WTC11 (cell line): ENCODE measurements at regions not wholly inside any gene's neighbourhood (a gene's known extent, or its start where the extent isn't known, plus 50 kb on each side); places are given as distances from the start of the nearest gene placed in this dataset.

ENCODE experiments used
- ATAC-seq: fragments of 200-7000 bp; cut with Tn5 transposase; 2 replicates; pipeline ENCODE4 v1.10.0; 2021; ENCODE audit warnings: mild to moderate bottlenecking, moderate library complexity
- CTCF ChIA-PET: fragments of 300-600 bp; sonication (Branson Sonifier 250); formaldehyde crosslinking; loops from one replicate; lab custom pipeline; 2021; ENCODE audit warnings: antibody characterized with exemption; lab: Charles Lee
- POLR2A ChIA-PET: fragments of 350-600 bp; sonication (Branson Sonifier 250); formaldehyde crosslinking; loops from one replicate; lab custom pipeline; 2021; ENCODE audit warnings: antibody characterized with exemption; lab: Charles Lee
- DNase-seq: peaks from one replicate; pipeline ENCODE4 v3.0.0; 2021; ENCODE audit warnings: low spot score
- H3K27ac Mint-ChIP-seq: 2 replicates; pipeline ENCODE4 v1.8.0; 2021; ENCODE audit warnings: mixed read lengths
- H3K27me3 Mint-ChIP-seq: 2 replicates; pipeline ENCODE4 v1.8.0; 2021; ENCODE audit warnings: low read depth, mild to moderate bottlenecking, moderate library complexity, mixed read lengths
- H3K36me3 Mint-ChIP-seq: 2 replicates; pipeline ENCODE4 v1.8.0; 2021; ENCODE audit warnings: mixed read lengths
- H3K4me1 Mint-ChIP-seq: 2 replicates; pipeline ENCODE4 v1.8.0; 2022; ENCODE audit warnings: mixed read lengths
- H3K4me3 Mint-ChIP-seq: 2 replicates; pipeline ENCODE4 v1.8.0; 2021; ENCODE audit warnings: mild to moderate bottlenecking, moderate library complexity, mixed read lengths
- H3K9me3 Mint-ChIP-seq: 2 replicates; pipeline ENCODE4 v1.8.0; 2021; ENCODE audit warnings: mixed read lengths
- ATF3 ChIP-seq: sonication (generic); formaldehyde crosslinking; conservative IDR thresholded peaks from 2 replicates; pipeline ENCODE4 v1.8.1; 2022; ENCODE audit warnings: mild to moderate bottlenecking, missing genetic modification reagents
- CREB1 ChIP-seq: sonication (generic); formaldehyde crosslinking; IDR thresholded peaks from 2 replicates; pipeline ENCODE4 v1.8.0; 2023; ENCODE audit warnings: mild to moderate bottlenecking, missing genetic modification reagents
- CREM ChIP-seq: sonication (generic); formaldehyde crosslinking; IDR thresholded peaks from 2 replicates; pipeline ENCODE4 v1.8.1; 2022; ENCODE audit warnings: mild to moderate bottlenecking, missing genetic modification reagents, moderate library complexity
- CTCF ChIP-seq: fragments of 200-600 bp; IDR thresholded peaks from 2 replicates; pipeline ENCODE4 v1.8.0; 2022; ENCODE audit warnings: antibody characterized with exemption
- E2F5 ChIP-seq: sonication (generic); formaldehyde crosslinking; IDR thresholded peaks from 2 replicates; pipeline ENCODE4 v1.8.1; 2022; ENCODE audit warnings: mild to moderate bottlenecking, moderate library complexity, missing genetic modification reagents
- ESRRA ChIP-seq: sonication (generic); formaldehyde crosslinking; IDR thresholded peaks from 2 replicates; pipeline ENCODE4 v1.8.1; 2022; ENCODE audit warnings: mild to moderate bottlenecking, missing genetic modification reagents, borderline replicate concordance
- FOXP1 ChIP-seq: sonication (generic); formaldehyde crosslinking; IDR thresholded peaks from 2 replicates; pipeline ENCODE4 v1.8.0; 2022; ENCODE audit warnings: missing genetic modification reagents, mild to moderate bottlenecking, moderate library complexity, borderline replicate concordance
- GABPB1 ChIP-seq: sonication (generic); formaldehyde crosslinking; IDR thresholded peaks from 2 replicates; pipeline ENCODE4 v1.8.1; 2023; ENCODE audit warnings: mild to moderate bottlenecking, missing genetic modification reagents
- GTF2I ChIP-seq: fragments of 250-450 bp; sonication (Bioruptor Pico); conservative IDR thresholded peaks from 2 replicates; pipeline ENCODE4 v1.4.0; 2021; ENCODE audit warnings: mild to moderate bottlenecking
- HMGXB4 ChIP-seq: sonication (generic); formaldehyde crosslinking; IDR thresholded peaks from 2 replicates; pipeline ENCODE4 v1.8.1; 2023; ENCODE audit warnings: mild to moderate bottlenecking, moderate library complexity, missing genetic modification reagents
- MLX ChIP-seq: sonication (generic); formaldehyde crosslinking; IDR thresholded peaks from 2 replicates; pipeline ENCODE4 v1.8.1; 2023; ENCODE audit warnings: mild to moderate bottlenecking, missing genetic modification reagents, moderate library complexity
- NFE2L1 ChIP-seq: sonication (generic); formaldehyde crosslinking; IDR thresholded peaks from 2 replicates; pipeline ENCODE4 v1.8.1; 2023; ENCODE audit warnings: missing genetic modification reagents
- PREB ChIP-seq: sonication (generic); formaldehyde crosslinking; IDR thresholded peaks from 2 replicates; pipeline ENCODE4 v1.8.1; 2022; ENCODE audit warnings: mild to moderate bottlenecking, missing genetic modification reagents, moderate library complexity, borderline replicate concordance
- SMAD3 ChIP-seq: sonication (generic); formaldehyde crosslinking; IDR thresholded peaks from 2 replicates; pipeline ENCODE4 v1.8.0; 2022; ENCODE audit warnings: missing genetic modification reagents, mild to moderate bottlenecking, borderline replicate concordance
- STAT6 ChIP-seq: sonication (generic); formaldehyde crosslinking; conservative IDR thresholded peaks from 2 replicates; pipeline ENCODE4 v1.8.1; 2023; ENCODE audit warnings: mild to moderate bottlenecking, low read depth, missing genetic modification reagents, moderate library complexity
- USF2 ChIP-seq: sonication (generic); formaldehyde crosslinking; IDR thresholded peaks from 2 replicates; pipeline ENCODE4 v1.8.1; 2023; ENCODE audit warnings: mild to moderate bottlenecking, missing genetic modification reagents, moderate library complexity
- ZNF281 ChIP-seq: sonication (generic); formaldehyde crosslinking; IDR thresholded peaks from 2 replicates; pipeline ENCODE4 v1.8.0; 2023; ENCODE audit warnings: mild to moderate bottlenecking, missing genetic modification reagents
- ZNF317 ChIP-seq: sonication (generic); formaldehyde crosslinking; IDR thresholded peaks from 2 replicates; pipeline ENCODE4 v1.8.1; 2023; ENCODE audit warnings: low read depth, mild to moderate bottlenecking, moderate library complexity, missing genetic modification reagents, borderline replicate concordance

GRCh38 chr4:83889802-83890201, 353.9 kb downstream of the GPAT3 start (continued):
- TF ChIP-seq CTCF (no peak), ATF3 (CRISPR knock-in tag) (no peak), ZNF317 (CRISPR knock-in tag) (no peak)

- H3K36me3 Mint-ChIP-seq: no peaks in the 10 kb centered on the region
- TF ChIP-seq CREM (CRISPR knock-in tag) (no peak), NFE2L1 (no peak), FOXP1 (no peak), SMAD3 (no peak), ESRRA (CRISPR knock-in tag) (no peak), HMGXB4 (CRISPR knock-in tag) (no peak)
- TF ChIP-seq, all 79 proteins: peak for 0
- ATAC-seq: peak; percentile 24; the same call in 1 of the 2 replicates
- H3K9me3 Mint-ChIP-seq: no peaks in the 10 kb centered on the region
- CTCF ChIA-PET: interaction anchor here (0.7 to 1.5 kb wide), 2 partner anchors 9 to 115 kb away, joined by 3 to 5 read pairs; no protein-coding TSS in a partner anchor
- DNase-seq: no peak
- H3K4me1 Mint-ChIP-seq: peaks cover 31% of the 10 kb centered on the region
- peak overlapping the region; percentile 51; the same call in 1 of the 2 replicates for H3K27ac Mint-ChIP-seq
- H3K4me3 Mint-ChIP-seq: no peak overlapping the region
- POLR2A ChIA-PET: no interaction called here
- no peaks in the 10 kb centered on the region for H3K27me3 Mint-ChIP-seq
These were observed 349.6 kb downstream of the GPAT3 start for GRCh38 chr4:83885256-83886182.

GRCh38 chr4:83876047-83876446, 340.1 kb downstream of the GPAT3 start:
- ATAC-seq (no peak), DNase-seq (no peak)
- Mint-ChIP-seq H3K4me3 (no peak overlapping the region), H3K27me3 (no peaks in the 10 kb centered on the region), H3K27ac (no peak overlapping the region), H3K36me3 (no peaks in the 10 kb centered on the region), H3K4me1 (no peaks in the 10 kb centered on the region), H3K9me3 (no peaks in the 10 kb centered on the region)
- CTCF ChIA-PET: no interaction called here
- POLR2A ChIA-PET: no interaction called here
- TF ChIP-seq GABPB1 (CRISPR knock-in tag) (no peak), STAT6 (no peak), E2F5 (CRISPR knock-in tag) (no peak), ZNF281 (CRISPR knock-in tag) (no peak), CREB1 (CRISPR knock-in tag) (no peak), USF2 (CRISPR knock-in tag) (no peak), GTF2I (CRISPR knock-in tag) (no peak), PREB (CRISPR knock-in tag) (no peak), MLX (CRISPR knock-in tag) (no peak)
